ENCODE measurements at regions not wholly inside any gene's neighbourhood (a gene's known extent, or its start where the extent isn't known, plus 50 kb on each side); places are given as distances from the start of the nearest gene placed in this dataset.

- TF ChIP-seq POLR2A (IDR thresholded peaks at IDR 0.05; ENCODE audit: low read length), result peak; percentile 42
- no peak for TF ChIP-seq GATA1 (IDR thresholded peaks at IDR 0.05; ENCODE audit: low read depth, low read length)
Observed at GRCh38 chr7:87003872-87004798, 55.3 kb downstream of the ELAPOR2 start.

Data from erythroblast (primary cell).